ENCODE measurements at regions not wholly inside any gene's neighbourhood (a gene's known extent, or its start where the extent isn't known, plus 50 kb on each side); places are given as distances from the start of the nearest gene placed in this dataset.

GRCh38 chr16:86984991-86985647, 332.1 kb downstream of the C16orf95 start:
- TF ChIP-seq, protein P1, sequence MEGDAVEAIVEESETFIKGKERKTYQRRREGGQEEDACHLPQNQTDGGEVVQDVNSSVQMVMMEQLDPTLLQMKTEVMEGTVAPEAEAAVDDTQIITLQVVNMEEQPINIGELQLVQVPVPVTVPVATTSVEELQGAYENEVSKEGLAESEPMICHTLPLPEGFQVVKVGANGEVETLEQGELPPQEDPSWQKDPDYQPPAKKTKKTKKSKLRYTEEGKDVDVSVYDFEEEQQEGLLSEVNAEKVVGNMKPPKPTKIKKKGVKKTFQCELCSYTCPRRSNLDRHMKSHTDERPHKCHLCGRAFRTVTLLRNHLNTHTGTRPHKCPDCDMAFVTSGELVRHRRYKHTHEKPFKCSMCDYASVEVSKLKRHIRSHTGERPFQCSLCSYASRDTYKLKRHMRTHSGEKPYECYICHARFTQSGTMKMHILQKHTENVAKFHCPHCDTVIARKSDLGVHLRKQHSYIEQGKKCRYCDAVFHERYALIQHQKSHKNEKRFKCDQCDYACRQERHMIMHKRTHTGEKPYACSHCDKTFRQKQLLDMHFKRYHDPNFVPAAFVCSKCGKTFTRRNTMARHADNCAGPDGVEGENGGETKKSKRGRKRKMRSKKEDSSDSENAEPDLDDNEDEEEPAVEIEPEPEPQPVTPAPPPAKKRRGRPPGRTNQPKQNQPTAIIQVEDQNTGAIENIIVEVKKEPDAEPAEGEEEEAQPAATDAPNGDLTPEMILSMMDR (conservative IDR thresholded peaks at IDR 0.05; ENCODE audit: low read length) = no peak
- no peak for TF ChIP-seq EZH2phosphoT487 (IDR thresholded peaks at IDR 0.05; ENCODE audit: borderline replicate concordance, low read depth, low read length)

Data from OCI-LY7 (cell line).